HL-60 (cell line): ENCODE measurements at regions not wholly inside any gene's neighbourhood (a gene's known extent, or its start where the extent isn't known, plus 50 kb on each side); places are given as distances from the start of the nearest gene placed in this dataset.

Experiments
- DNase-seq, 2 experiments: peaks; one replicate each; pipeline ENCODE4 v3.0.0-alpha.2; 2010 to 2020; ENCODE audit warnings: low read depth in 1 of 2, low spot score in 1 of 2
- H3K27ac ChIP-seq: fragments of 250-450 bp; sonication (Bioruptor Pico); replicated peaks from 2 replicates; pipeline ENCODE4 v1.5.1; 2020; ENCODE audit warnings: mild to moderate bottlenecking, moderate library complexity
- H3K27me3 ChIP-seq: fragments of 250-450 bp; sonication (Bioruptor Pico); 2 replicates; pipeline ENCODE4 v1.5.1; 2021; ENCODE audit warnings: mild to moderate bottlenecking, moderate library complexity; ENCODE audit not compliant: insufficient read depth, poor library complexity, severe bottlenecking
- H3K4me3 ChIP-seq: replicated peaks from 2 replicates; pipeline ENCODE4 v1.5.1; 2011; ENCODE audit warnings: mild to moderate bottlenecking, control low read depth, low read length; ENCODE audit not compliant: insufficient read depth
- CTCF ChIP-seq: IDR thresholded peaks from one replicate; pipeline ENCODE4 v1.5.1; 2011; ENCODE audit warnings: low read length, control low read depth, inconsistent platforms; ENCODE audit not compliant: insufficient read depth
- GABPA ChIP-seq: IDR thresholded peaks from 2 replicates; pipeline ENCODE4 v1.6.1; 2012; ENCODE audit warnings: low read depth
- POLR2AphosphoS5 ChIP-seq: IDR thresholded peaks from 2 replicates; pipeline ENCODE4 v1.6.1; 2012; ENCODE audit warnings: low read depth
- REST ChIP-seq: IDR thresholded peaks from 2 replicates; pipeline ENCODE4 v1.6.1; 2012; ENCODE audit warnings: low read depth; ENCODE audit not compliant: insufficient replicate concordance
- SPI1 ChIP-seq: IDR thresholded peaks from 2 replicates; pipeline ENCODE4 v1.6.1; 2012; ENCODE audit warnings: low read depth, mild to moderate bottlenecking, borderline replicate concordance

- H3K4me3 ChIP-seq: no peak overlapping the region
- H3K27ac ChIP-seq: no peak overlapping the region
- no peak for DNase-seq
- no peaks in the 10 kb centered on the region for H3K27me3 ChIP-seq
- TF ChIP-seq POLR2AphosphoS5: no peak
- no peak for TF ChIP-seq CTCF
- TF ChIP-seq GABPA: no peak
Observed at GRCh38 chr4:106493086-106493485, 124.5 kb upstream of the GIMD1 start.

- no peak overlapping the region for H3K27ac ChIP-seq
- TF ChIP-seq REST (no peak), GABPA (no peak), POLR2AphosphoS5 (no peak), SPI1 (no peak), CTCF (no peak)
- no peak overlapping the region for H3K4me3 ChIP-seq
- no peaks in the 10 kb centered on the region for H3K27me3 ChIP-seq
- no peak for DNase-seq
Observed at GRCh38 chr4:106486533-106486932, 118.0 kb upstream of the GIMD1 start.

- Histone ChIP-seq H3K27ac (no peak overlapping the region), H3K4me3 (no peak overlapping the region), H3K27me3 (no peaks in the 10 kb centered on the region)
- no peak for TF ChIP-seq POLR2AphosphoS5
- TF ChIP-seq GABPA: no peak
- TF ChIP-seq SPI1: no peak
- no peak for TF ChIP-seq REST
- TF ChIP-seq CTCF: no peak
- no peak for DNase-seq
Observed at GRCh38 chr4:106481801-106482200, 113.2 kb upstream of the GIMD1 start.

- DNase-seq: no peak
- Histone ChIP-seq H3K4me3 (no peak overlapping the region), H3K27ac (no peak overlapping the region), H3K27me3 (no peaks in the 10 kb centered on the region)
- no peak for TF ChIP-seq GABPA
- no peak for TF ChIP-seq POLR2AphosphoS5
- TF ChIP-seq SPI1: no peak
- no peak for TF ChIP-seq CTCF
- TF ChIP-seq REST: no peak
Observed at GRCh38 chr4:106478152-106478551, 109.6 kb upstream of the GIMD1 start.
